Stomach (tissue), 4 donors: ENCODE measurements at regions not wholly inside any gene's neighbourhood (a gene's known extent, or its start where the extent isn't known, plus 50 kb on each side); places are given as distances from the start of the nearest gene placed in this dataset.

ENCODE experiments used
- CTCF ChIP-seq, 7 experiments: fragments of 450-650 bp in 4 of 7; fragments of 200-600 bp in 3 of 7; sonication (generic) in 3 of 7; IDR thresholded peaks; one replicate each; pipeline ENCODE4 v1.5.1; 2016 to 2019; ENCODE audit warnings: antibody characterized with exemption in 7 of 7, control low read depth in 2 of 7, mild to moderate bottlenecking in 1 of 7
- POLR2AphosphoS5 ChIP-seq, 3 donors: sonication (generic); formaldehyde crosslinking; IDR thresholded peaks; one replicate each; pipeline ENCODE4 v1.6.1; 2016; ENCODE audit warnings: antibody characterized with exemption in 3 of 3

- no peak for TF ChIP-seq CTCF (IDR thresholded peaks at IDR 0.05)
- TF ChIP-seq POLR2AphosphoS5 (IDR thresholded peaks at IDR 0.05) = no peak
Observed at GRCh38 chr6:44735630-44735963, 348.1 kb downstream of the CDC5L start.
